ENCODE measurements at regions not wholly inside any gene's neighbourhood (a gene's known extent, or its start where the extent isn't known, plus 50 kb on each side); places are given as distances from the start of the nearest gene placed in this dataset.

- no peak for TF ChIP-seq CTCF (conservative IDR thresholded peaks at IDR 0.05)
- DNase-seq (ENCODE audit: low read depth, low spot score): no peak
- no peak overlapping the region for H3K27ac Mint-ChIP-seq (ENCODE audit: unreplicated experiment)
- H3K4me3 Mint-ChIP-seq: no peak overlapping the region
- no peaks in the 10 kb centered on the region for H3K27me3 Mint-ChIP-seq (ENCODE audit: low read depth)
- H3K4me1 Mint-ChIP-seq: peaks cover 18% of the 10 kb centered on the region
- H3K9me3 Mint-ChIP-seq: no peaks in the 10 kb centered on the region
- no peaks in the 10 kb centered on the region for H3K36me3 Mint-ChIP-seq (ENCODE audit: low read depth)
Measured at GRCh38 chr3:102091358-102091757, 242.0 kb downstream of the NFKBIZ start.

GRCh38 chr3:102092617-102093466 lies 243.5 kb downstream of the NFKBIZ start:
- Mint-ChIP-seq H3K36me3 (ENCODE audit: low read depth) (no peaks in the 10 kb centered on the region), H3K27me3 (ENCODE audit: low read depth) (no peaks in the 10 kb centered on the region), H3K4me1 (peaks cover 18% of the 10 kb centered on the region), H3K27ac (ENCODE audit: unreplicated experiment) (no peak overlapping the region), H3K9me3 (no peaks in the 10 kb centered on the region), H3K4me3 (no peak overlapping the region)
- no peak for TF ChIP-seq CTCF (conservative IDR thresholded peaks at IDR 0.05)
- no peak for DNase-seq (ENCODE audit: low read depth, low spot score)

- TF ChIP-seq CTCF (conservative IDR thresholded peaks at IDR 0.05): no peak
- H3K9me3 Mint-ChIP-seq: no peaks in the 10 kb centered on the region
- no peaks in the 10 kb centered on the region for H3K27me3 Mint-ChIP-seq (ENCODE audit: low read depth)
Measured at GRCh38 chr3:102094506-102094905, 245.2 kb downstream of the NFKBIZ start.

GRCh38 chr3:102095383-102095782 lies 246.1 kb downstream of the NFKBIZ start:
- DNase-seq (ENCODE audit: low read depth, low spot score): no peak
- no peak overlapping the region for H3K4me3 Mint-ChIP-seq
- no peak for TF ChIP-seq CTCF (conservative IDR thresholded peaks at IDR 0.05)
- peaks cover 6% of the 10 kb centered on the region for H3K4me1 Mint-ChIP-seq
- no peaks in the 10 kb centered on the region for H3K27me3 Mint-ChIP-seq (ENCODE audit: low read depth)
- H3K9me3 Mint-ChIP-seq: no peaks in the 10 kb centered on the region
- no peak overlapping the region for H3K27ac Mint-ChIP-seq (ENCODE audit: unreplicated experiment)
- H3K36me3 Mint-ChIP-seq (ENCODE audit: low read depth): no peaks in the 10 kb centered on the region

More at GRCh38 chr3:102094506-102094905, 245.2 kb downstream of the NFKBIZ start:
- Mint-ChIP-seq H3K27ac (ENCODE audit: unreplicated experiment) (no peak overlapping the region), H3K36me3 (ENCODE audit: low read depth) (no peaks in the 10 kb centered on the region), H3K4me3 (no peak overlapping the region), H3K4me1 (peaks cover 11% of the 10 kb centered on the region)
- no peak for DNase-seq (ENCODE audit: low read depth, low spot score)

- DNase-seq (ENCODE audit: low read depth, low spot score): no peak
- TF ChIP-seq CTCF (conservative IDR thresholded peaks at IDR 0.05): no peak
- Mint-ChIP-seq H3K36me3 (ENCODE audit: low read depth) (no peaks in the 10 kb centered on the region), H3K9me3 (no peaks in the 10 kb centered on the region), H3K4me3 (no peak overlapping the region), H3K27ac (ENCODE audit: unreplicated experiment) (no peak overlapping the region), H3K27me3 (ENCODE audit: low read depth) (no peaks in the 10 kb centered on the region), H3K4me1 (no peaks in the 10 kb centered on the region)
Measured at GRCh38 chr3:102096066-102096465, 246.8 kb downstream of the NFKBIZ start.

Measured in neural crest cell (in vitro differentiated cells).